H9 (cell line): ENCODE measurements at regions not wholly inside any gene's neighbourhood (a gene's known extent, or its start where the extent isn't known, plus 50 kb on each side); places are given as distances from the start of the nearest gene placed in this dataset.

Experiments used
- DNase-seq: peaks from one replicate; pipeline ENCODE4 v3.0.0-alpha.2; 2017
- H2AFZ ChIP-seq: one replicate; pipeline ENCODE4 v1.6.1; 2013; ENCODE audit warnings: mild to moderate bottlenecking, low read length, control low read depth, moderate library complexity
- H2AK5ac ChIP-seq: 2 replicates; pipeline ENCODE4 v1.6.1; 2013; ENCODE audit warnings: low read length, control low read depth, mixed read lengths; ENCODE audit not compliant: insufficient read length
- H2BK120ac ChIP-seq: one replicate; pipeline ENCODE4 v1.6.1; 2013; ENCODE audit warnings: low read depth, mild to moderate bottlenecking, low read length, control low read depth, inconsistent platforms; ENCODE audit not compliant: poor library complexity, severe bottlenecking
- H2BK12ac ChIP-seq: 2 replicates; pipeline ENCODE4 v1.6.1; 2013; ENCODE audit warnings: low read length, control low read depth, mixed read lengths, low read depth; ENCODE audit not compliant: insufficient read length
- H2BK15ac ChIP-seq: 2 replicates; pipeline ENCODE4 v1.6.1; 2013; ENCODE audit warnings: low read depth, low read length, control low read depth
- H2BK20ac ChIP-seq: one replicate; pipeline ENCODE4 v1.6.1; 2013; ENCODE audit warnings: low read depth, mild to moderate bottlenecking, low read length, control low read depth, inconsistent platforms; ENCODE audit not compliant: poor library complexity, severe bottlenecking
- H2BK5ac ChIP-seq: 2 replicates; pipeline ENCODE4 v1.6.1; 2013; ENCODE audit warnings: low read length, control low read depth, mixed read lengths; ENCODE audit not compliant: insufficient read length
- H3K14ac ChIP-seq: 2 replicates; pipeline ENCODE4 v1.6.1; 2013; ENCODE audit warnings: low read length, control low read depth; ENCODE audit not compliant: insufficient read depth
- H3K18ac ChIP-seq: 2 replicates; pipeline ENCODE4 v1.6.1; 2013; ENCODE audit warnings: low read depth, mild to moderate bottlenecking, mixed read lengths, low read length, control low read depth; ENCODE audit not compliant: insufficient read length
- H3K23ac ChIP-seq: 2 replicates; pipeline ENCODE4 v1.6.1; 2013; ENCODE audit warnings: low read length, control low read depth, mixed read lengths, low read depth; ENCODE audit not compliant: insufficient read length
- H3K23me2 ChIP-seq: 2 replicates; pipeline ENCODE4 v1.6.1; 2013; ENCODE audit warnings: low read depth, mild to moderate bottlenecking, mixed read lengths, low read length, control low read depth; ENCODE audit not compliant: insufficient read length, poor library complexity, severe bottlenecking
- H3K27ac ChIP-seq: 2 replicates; pipeline ENCODE4 v1.5.1; 2013; ENCODE audit warnings: low read length, control low read depth, mixed read lengths, low read depth; ENCODE audit not compliant: insufficient read length
- H3K27me3 ChIP-seq: 2 replicates; pipeline ENCODE4 v1.6.1; 2013; ENCODE audit warnings: low read length, control low read depth, inconsistent platforms; ENCODE audit not compliant: insufficient read depth
- H3K4ac ChIP-seq: 2 replicates; pipeline ENCODE4 v1.6.1; 2013; ENCODE audit warnings: low read depth, mild to moderate bottlenecking, control low read depth, inconsistent platforms, low read length, moderate library complexity
- H3K4me1 ChIP-seq: 2 replicates; pipeline ENCODE4 v1.6.1; 2013; ENCODE audit warnings: low read length, control low read depth, inconsistent platforms; ENCODE audit not compliant: insufficient read depth
- H3K4me2 ChIP-seq: 2 replicates; pipeline ENCODE4 v1.6.1; 2013; ENCODE audit warnings: low read length, control low read depth, mixed read lengths; ENCODE audit not compliant: insufficient read length, insufficient read depth
- H3K56ac ChIP-seq: 2 replicates; pipeline ENCODE4 v1.6.1; 2013; ENCODE audit warnings: low read depth, mild to moderate bottlenecking, mixed read lengths, low read length, control low read depth; ENCODE audit not compliant: insufficient read length
- H3K79me1 ChIP-seq: 2 replicates; pipeline ENCODE4 v1.6.1; 2013; ENCODE audit warnings: low read depth, mild to moderate bottlenecking, moderate library complexity, low read length, control low read depth, inconsistent platforms; ENCODE audit not compliant: insufficient read depth, poor library complexity, severe bottlenecking
- H3K79me2 ChIP-seq: 2 replicates; pipeline ENCODE4 v1.6.1; 2013; ENCODE audit warnings: low read length, control low read depth, inconsistent platforms; ENCODE audit not compliant: insufficient read depth
- H3K9ac ChIP-seq: 2 replicates; pipeline ENCODE4 v1.6.1; 2013; ENCODE audit warnings: low read length, control low read depth, mixed read lengths; ENCODE audit not compliant: insufficient read length; ENCODE audit errors: extremely low read depth
- H3K9me3 ChIP-seq: one replicate; pipeline ENCODE4 v1.6.1; 2013; ENCODE audit warnings: low read depth, low read length, inconsistent platforms; ENCODE audit not compliant: control insufficient read depth
- H3T11ph ChIP-seq: one replicate; pipeline ENCODE4 v1.6.1; 2013; ENCODE audit warnings: mild to moderate bottlenecking, low read length, control low read depth, inconsistent platforms
- H4K20me1 ChIP-seq: one replicate; pipeline ENCODE4 v1.6.1; 2013; ENCODE audit not compliant: control insufficient read depth, insufficient read length, insufficient read depth
- H4K5ac ChIP-seq: 2 replicates; pipeline ENCODE4 v1.6.1; 2013; ENCODE audit warnings: low read depth, mild to moderate bottlenecking, mixed read lengths, low read length, control low read depth; ENCODE audit not compliant: insufficient read length
- H4K8ac ChIP-seq: replicated peaks from 2 replicates; pipeline ENCODE4 v1.6.1; 2013; ENCODE audit warnings: low read length, control low read depth, mixed read lengths, low read depth; ENCODE audit not compliant: insufficient read length
- H4K91ac ChIP-seq: 2 replicates; pipeline ENCODE4 v1.6.1; 2013; ENCODE audit warnings: low read depth, mild to moderate bottlenecking, moderate library complexity, mixed read lengths, low read length, control low read depth; ENCODE audit not compliant: insufficient read length
- H3K27ac Mint-ChIP-seq, 3 experiments: 2 replicates in 2 of 3; 3 replicates in 1 of 3; pipeline ENCODE4 v1.8.0; 2020 to 2021; ENCODE audit warnings: mixed read lengths in 3 of 3, mild to moderate bottlenecking in 1 of 3, moderate library complexity in 1 of 3
- H3K27me3 Mint-ChIP-seq: 2 replicates; pipeline ENCODE4 v1.8.0; 2021; ENCODE audit warnings: low read depth, mild to moderate bottlenecking, moderate library complexity, mixed read lengths
- H3K36me3 Mint-ChIP-seq, 3 experiments: 2 replicates in 2 of 3; 3 replicates in 1 of 3; pipeline ENCODE4 v1.8.0; 2020 to 2021; ENCODE audit warnings: low read depth in 3 of 3, mixed read lengths in 3 of 3; ENCODE audit not compliant: insufficient read depth in 1 of 3
- H3K4me1 Mint-ChIP-seq, 2 experiments: 2 replicates each; pipeline ENCODE4 v1.8.0; 2020; ENCODE audit warnings: mixed read lengths in 2 of 2
- H3K4me3 Mint-ChIP-seq, 2 experiments: 2 replicates in 1 of 2; 3 replicates in 1 of 2; pipeline ENCODE4 v1.8.0; 2020 to 2021; ENCODE audit warnings: mild to moderate bottlenecking in 2 of 2, mixed read lengths in 2 of 2, moderate library complexity in 1 of 2
- H3K9me3 Mint-ChIP-seq, 2 experiments: 2 replicates in 1 of 2; 3 replicates in 1 of 2; pipeline ENCODE4 v1.8.0; 2020; ENCODE audit warnings: mild to moderate bottlenecking in 2 of 2, mixed read lengths in 2 of 2, moderate library complexity in 1 of 2
- CTCF ChIP-seq: fragments of 200-600 bp; sonication (generic); conservative IDR thresholded peaks from 3 replicates; pipeline ENCODE4 v1.8.0; 2021; ENCODE audit warnings: antibody characterized with exemption, mild to moderate bottlenecking
- WGBS: extraction: QIAGEN DNeasy Blood & Tissue Kit; methylation state at CpG from one replicate; pipeline ENCODE4 v1.1.7; 2013; ENCODE audit warnings: missing lambda C conversion rate, low lambda C conversion rate, mixed read lengths; ENCODE audit not compliant: insufficient read length; ENCODE audit errors: extremely low coverage; 5-methylcytosine and 5-hydroxymethylcytosine counted together

DNA sequence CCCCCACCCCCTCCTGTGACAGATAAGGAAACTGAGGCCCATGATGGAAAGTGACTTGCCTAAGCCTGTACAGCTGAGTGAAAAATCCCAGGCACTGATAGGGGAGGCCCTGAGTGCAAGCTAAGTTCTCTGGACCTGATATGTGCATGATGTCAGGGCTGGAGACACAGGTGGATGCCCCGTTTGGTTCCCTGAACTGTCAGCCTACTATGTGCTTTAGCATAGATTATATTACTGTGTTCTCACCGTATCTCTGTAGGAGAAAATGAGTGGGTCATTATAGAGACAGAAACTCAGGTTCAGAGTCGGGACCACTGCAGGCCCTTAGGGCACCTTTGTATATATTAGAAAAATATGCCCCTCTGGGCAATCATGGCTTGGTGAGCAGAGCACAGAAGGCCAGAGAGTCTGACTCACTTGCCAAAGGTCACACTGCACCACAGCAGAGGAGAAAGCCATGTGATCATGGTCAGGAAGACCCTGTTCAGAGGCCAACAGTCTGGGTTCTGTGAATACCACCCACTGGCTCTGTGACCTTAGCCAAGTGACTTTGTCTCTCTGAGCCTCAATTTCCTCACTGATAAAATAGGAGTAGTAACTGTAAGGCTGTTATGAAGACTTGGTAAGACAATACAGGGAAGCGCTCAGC, 145.8 kb upstream of the WNT4 start:
- no peak overlapping the region for H2BK120ac ChIP-seq
- DNase-seq, result no peak
- H3K23me2 ChIP-seq, result no peaks in the 10 kb centered on the region
- Mint-ChIP-seq H3K36me3 (0 out of 7 replicates have a peak, but pooled peaks cover 0 to under 1% (median 0%) of the 10 kb centered on the region in 3 experiments), H3K4me1 (peaks cover 9 to 15% of the 10 kb centered on the region in 2 experiments; a peak in 3 of 4 replicates), H3K9me3 (no peaks in the 10 kb centered on the region; a peak in 1 of 5 replicates), H3K4me3 (no peak overlapping the region), H3K27me3 (peaks cover 3% of the 10 kb centered on the region), H3K27ac (no peak overlapping the region; a peak in 1 of 7 replicates)
- no peaks in the 10 kb centered on the region for H3K79me2 ChIP-seq
- no peak overlapping the region for H3K9ac ChIP-seq
- no peak overlapping the region for H3K4ac ChIP-seq
- H2AFZ ChIP-seq, result no peak overlapping the region
- H2BK15ac ChIP-seq, result no peak overlapping the region
- H3T11ph ChIP-seq, result no peak overlapping the region
- H2BK5ac ChIP-seq, result no peak overlapping the region
- no peak overlapping the region for H3K14ac ChIP-seq
- H3K18ac ChIP-seq, result no peak overlapping the region
- no peak overlapping the region for H2BK12ac ChIP-seq
- H4K20me1 ChIP-seq, result no peaks in the 10 kb centered on the region
- no peaks in the 10 kb centered on the region for H3K27me3 ChIP-seq
- no CpG with 5 or more reads among the region's 4 CpGs for WGBS
- H2AK5ac ChIP-seq, result no peak overlapping the region
- H3K4me2 ChIP-seq, result no peak overlapping the region
- no peak overlapping the region for H4K91ac ChIP-seq
- H3K9me3 ChIP-seq, result no peaks in the 10 kb centered on the region
- no peaks in the 10 kb centered on the region for H3K79me1 ChIP-seq
- TF ChIP-seq CTCF, result no peak
- H2BK20ac ChIP-seq, result no peak overlapping the region
- no peak overlapping the region for H3K27ac ChIP-seq
- no peak overlapping the region for H4K5ac ChIP-seq
- no peak overlapping the region for H4K8ac ChIP-seq
- no peak overlapping the region for H3K23ac ChIP-seq
- no peak overlapping the region for H3K56ac ChIP-seq
- no peaks in the 10 kb centered on the region for H3K4me1 ChIP-seq
